ENCODE measurements at regions not wholly inside any gene's neighbourhood (a gene's known extent, or its start where the extent isn't known, plus 50 kb on each side); places are given as distances from the start of the nearest gene placed in this dataset.

GRCh38 chr5:5900350-5900749, 477.9 kb downstream of the ICE1 start:
- TF ChIP-seq GABPA (IDR thresholded peaks at IDR 0.05; ENCODE audit: low read depth) = no peak
- no peak for TF ChIP-seq SPI1 (IDR thresholded peaks at IDR 0.05; ENCODE audit: borderline replicate concordance, low read depth)
- no peak for TF ChIP-seq POLR2AphosphoS5 (IDR thresholded peaks at IDR 0.05; ENCODE audit: low read depth)
- TF ChIP-seq, protein P1, sequence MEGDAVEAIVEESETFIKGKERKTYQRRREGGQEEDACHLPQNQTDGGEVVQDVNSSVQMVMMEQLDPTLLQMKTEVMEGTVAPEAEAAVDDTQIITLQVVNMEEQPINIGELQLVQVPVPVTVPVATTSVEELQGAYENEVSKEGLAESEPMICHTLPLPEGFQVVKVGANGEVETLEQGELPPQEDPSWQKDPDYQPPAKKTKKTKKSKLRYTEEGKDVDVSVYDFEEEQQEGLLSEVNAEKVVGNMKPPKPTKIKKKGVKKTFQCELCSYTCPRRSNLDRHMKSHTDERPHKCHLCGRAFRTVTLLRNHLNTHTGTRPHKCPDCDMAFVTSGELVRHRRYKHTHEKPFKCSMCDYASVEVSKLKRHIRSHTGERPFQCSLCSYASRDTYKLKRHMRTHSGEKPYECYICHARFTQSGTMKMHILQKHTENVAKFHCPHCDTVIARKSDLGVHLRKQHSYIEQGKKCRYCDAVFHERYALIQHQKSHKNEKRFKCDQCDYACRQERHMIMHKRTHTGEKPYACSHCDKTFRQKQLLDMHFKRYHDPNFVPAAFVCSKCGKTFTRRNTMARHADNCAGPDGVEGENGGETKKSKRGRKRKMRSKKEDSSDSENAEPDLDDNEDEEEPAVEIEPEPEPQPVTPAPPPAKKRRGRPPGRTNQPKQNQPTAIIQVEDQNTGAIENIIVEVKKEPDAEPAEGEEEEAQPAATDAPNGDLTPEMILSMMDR (IDR thresholded peaks at IDR 0.05; ENCODE audit: insufficient read depth, low read length) = no peak
- no peak overlapping the region for H3K4me3 ChIP-seq (replicated peaks; ENCODE audit: insufficient read depth, low read length)
- no peaks in the 10 kb centered on the region for H3K27me3 ChIP-seq (ENCODE audit: insufficient read depth, poor library complexity, severe bottlenecking)
- H3K27ac ChIP-seq (replicated peaks) = no peak overlapping the region
- DNase-seq (ENCODE audit: low read depth in 1 of 2, low spot score in 1 of 2) = no peak

DNA sequence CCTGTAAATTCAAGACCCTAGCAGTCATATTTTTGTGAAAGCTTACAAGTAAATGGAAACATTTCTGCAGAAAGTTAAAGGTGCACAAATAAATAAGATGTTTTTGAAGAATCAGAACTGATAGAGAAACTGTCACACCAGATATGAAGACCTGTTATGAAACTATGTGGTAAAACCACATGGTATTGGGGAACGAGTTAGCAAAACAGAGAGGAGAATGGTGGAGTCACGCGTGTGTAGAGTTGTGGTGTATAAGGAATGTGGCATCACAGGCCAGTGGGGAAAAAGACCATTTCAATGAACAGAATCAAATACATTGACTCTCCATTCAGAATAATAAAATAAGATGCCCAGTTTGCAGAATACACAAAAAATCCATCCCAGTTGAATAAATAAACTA, 477.2 kb downstream of the ICE1 start:
- H3K4me3 ChIP-seq (replicated peaks; ENCODE audit: insufficient read depth, low read length) = no peak overlapping the region
- no peak overlapping the region for H3K27ac ChIP-seq (replicated peaks)
- no peaks in the 10 kb centered on the region for H3K27me3 ChIP-seq (ENCODE audit: insufficient read depth, poor library complexity, severe bottlenecking)
- DNase-seq (ENCODE audit: low read depth in 1 of 2, low spot score in 1 of 2) = no peak
- TF ChIP-seq POLR2AphosphoS5 (IDR thresholded peaks at IDR 0.05; ENCODE audit: low read depth) (no peak), SPI1 (IDR thresholded peaks at IDR 0.05; ENCODE audit: borderline replicate concordance, low read depth) (no peak), GABPA (IDR thresholded peaks at IDR 0.05; ENCODE audit: low read depth) (no peak)
- TF ChIP-seq, protein P2, sequence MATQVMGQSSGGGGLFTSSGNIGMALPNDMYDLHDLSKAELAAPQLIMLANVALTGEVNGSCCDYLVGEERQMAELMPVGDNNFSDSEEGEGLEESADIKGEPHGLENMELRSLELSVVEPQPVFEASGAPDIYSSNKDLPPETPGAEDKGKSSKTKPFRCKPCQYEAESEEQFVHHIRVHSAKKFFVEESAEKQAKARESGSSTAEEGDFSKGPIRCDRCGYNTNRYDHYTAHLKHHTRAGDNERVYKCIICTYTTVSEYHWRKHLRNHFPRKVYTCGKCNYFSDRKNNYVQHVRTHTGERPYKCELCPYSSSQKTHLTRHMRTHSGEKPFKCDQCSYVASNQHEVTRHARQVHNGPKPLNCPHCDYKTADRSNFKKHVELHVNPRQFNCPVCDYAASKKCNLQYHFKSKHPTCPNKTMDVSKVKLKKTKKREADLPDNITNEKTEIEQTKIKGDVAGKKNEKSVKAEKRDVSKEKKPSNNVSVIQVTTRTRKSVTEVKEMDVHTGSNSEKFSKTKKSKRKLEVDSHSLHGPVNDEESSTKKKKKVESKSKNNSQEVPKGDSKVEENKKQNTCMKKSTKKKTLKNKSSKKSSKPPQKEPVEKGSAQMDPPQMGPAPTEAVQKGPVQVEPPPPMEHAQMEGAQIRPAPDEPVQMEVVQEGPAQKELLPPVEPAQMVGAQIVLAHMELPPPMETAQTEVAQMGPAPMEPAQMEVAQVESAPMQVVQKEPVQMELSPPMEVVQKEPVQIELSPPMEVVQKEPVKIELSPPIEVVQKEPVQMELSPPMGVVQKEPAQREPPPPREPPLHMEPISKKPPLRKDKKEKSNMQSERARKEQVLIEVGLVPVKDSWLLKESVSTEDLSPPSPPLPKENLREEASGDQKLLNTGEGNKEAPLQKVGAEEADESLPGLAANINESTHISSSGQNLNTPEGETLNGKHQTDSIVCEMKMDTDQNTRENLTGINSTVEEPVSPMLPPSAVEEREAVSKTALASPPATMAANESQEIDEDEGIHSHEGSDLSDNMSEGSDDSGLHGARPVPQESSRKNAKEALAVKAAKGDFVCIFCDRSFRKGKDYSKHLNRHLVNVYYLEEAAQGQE (IDR thresholded peaks at IDR 0.05; ENCODE audit: insufficient replicate concordance, low read depth) = no peak
- TF ChIP-seq, protein P1 (IDR thresholded peaks at IDR 0.05; ENCODE audit: insufficient read depth, low read length) = no peak

DNA sequence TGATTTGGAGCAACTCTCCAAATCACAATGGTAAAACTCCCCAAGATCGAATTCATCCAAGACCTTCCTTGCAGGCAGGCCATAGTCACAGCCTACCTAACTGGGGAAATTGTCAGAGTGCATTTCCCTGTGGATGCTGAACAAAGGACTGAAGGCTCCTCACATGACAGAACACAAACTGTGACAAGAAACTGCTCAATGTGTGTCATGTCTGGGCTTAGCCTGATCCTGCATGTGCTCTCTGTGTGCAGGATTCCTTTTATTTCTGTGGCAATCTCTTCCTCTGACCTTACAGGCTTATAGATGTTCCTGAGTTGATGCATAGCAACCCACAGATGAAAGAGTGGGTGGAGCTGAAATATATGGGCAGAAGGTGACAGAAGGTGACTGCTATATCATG, 465.8 kb downstream of the ICE1 start:
- no peak for DNase-seq (ENCODE audit: low read depth in 1 of 2, low spot score in 1 of 2)
- Histone ChIP-seq H3K27me3 (ENCODE audit: insufficient read depth, poor library complexity, severe bottlenecking) (no peaks in the 10 kb centered on the region), H3K4me3 (replicated peaks; ENCODE audit: insufficient read depth, low read length) (no peak overlapping the region), H3K27ac (replicated peaks) (no peak overlapping the region)
- TF ChIP-seq POLR2AphosphoS5 (IDR thresholded peaks at IDR 0.05; ENCODE audit: low read depth) (no peak), SPI1 (IDR thresholded peaks at IDR 0.05; ENCODE audit: borderline replicate concordance, low read depth) (no peak), GABPA (IDR thresholded peaks at IDR 0.05; ENCODE audit: low read depth) (no peak)
- TF ChIP-seq, protein P1 (IDR thresholded peaks at IDR 0.05; ENCODE audit: insufficient read depth, low read length) = no peak
- TF ChIP-seq, protein P2 (IDR thresholded peaks at IDR 0.05; ENCODE audit: insufficient replicate concordance, low read depth) = no peak

GRCh38 chr5:5887833-5888232, 465.4 kb downstream of the ICE1 start:
- Histone ChIP-seq H3K27me3 (ENCODE audit: insufficient read depth, poor library complexity, severe bottlenecking) (no peaks in the 10 kb centered on the region), H3K27ac (replicated peaks) (no peak overlapping the region), H3K4me3 (replicated peaks; ENCODE audit: insufficient read depth, low read length) (no peak overlapping the region)
- DNase-seq (ENCODE audit: low read depth in 1 of 2, low spot score in 1 of 2) = no peak
- TF ChIP-seq, protein P2 (IDR thresholded peaks at IDR 0.05; ENCODE audit: insufficient replicate concordance, low read depth) = no peak
- TF ChIP-seq POLR2AphosphoS5 (IDR thresholded peaks at IDR 0.05; ENCODE audit: low read depth) (no peak), SPI1 (IDR thresholded peaks at IDR 0.05; ENCODE audit: borderline replicate concordance, low read depth) (no peak), GABPA (IDR thresholded peaks at IDR 0.05; ENCODE audit: low read depth) (no peak)
- TF ChIP-seq, protein P1 (IDR thresholded peaks at IDR 0.05; ENCODE audit: insufficient read depth, low read length) = no peak

Measured in HL-60 (cell line).